ENCODE measurements at regions not wholly inside any gene's neighbourhood (a gene's known extent, or its start where the extent isn't known, plus 50 kb on each side); places are given as distances from the start of the nearest gene placed in this dataset.

- H3K79me2 ChIP-seq (ENCODE audit: insufficient read depth, low read depth, low read length): no peaks in the 10 kb centered on the region
- POLR2A ChIA-PET: no interaction called here
- H3K4me1 ChIP-seq (ENCODE audit: insufficient read depth, low read length, poor library complexity, severe bottlenecking): no peaks in the 10 kb centered on the region
- no peak overlapping the region for H3K4me3 ChIP-seq (ENCODE audit: low read depth, low read length, poor library complexity, severe bottlenecking)
- H3K9me3 ChIP-seq (ENCODE audit: low read length): no peaks in the 10 kb centered on the region
- TF ChIP-seq, protein P1, sequence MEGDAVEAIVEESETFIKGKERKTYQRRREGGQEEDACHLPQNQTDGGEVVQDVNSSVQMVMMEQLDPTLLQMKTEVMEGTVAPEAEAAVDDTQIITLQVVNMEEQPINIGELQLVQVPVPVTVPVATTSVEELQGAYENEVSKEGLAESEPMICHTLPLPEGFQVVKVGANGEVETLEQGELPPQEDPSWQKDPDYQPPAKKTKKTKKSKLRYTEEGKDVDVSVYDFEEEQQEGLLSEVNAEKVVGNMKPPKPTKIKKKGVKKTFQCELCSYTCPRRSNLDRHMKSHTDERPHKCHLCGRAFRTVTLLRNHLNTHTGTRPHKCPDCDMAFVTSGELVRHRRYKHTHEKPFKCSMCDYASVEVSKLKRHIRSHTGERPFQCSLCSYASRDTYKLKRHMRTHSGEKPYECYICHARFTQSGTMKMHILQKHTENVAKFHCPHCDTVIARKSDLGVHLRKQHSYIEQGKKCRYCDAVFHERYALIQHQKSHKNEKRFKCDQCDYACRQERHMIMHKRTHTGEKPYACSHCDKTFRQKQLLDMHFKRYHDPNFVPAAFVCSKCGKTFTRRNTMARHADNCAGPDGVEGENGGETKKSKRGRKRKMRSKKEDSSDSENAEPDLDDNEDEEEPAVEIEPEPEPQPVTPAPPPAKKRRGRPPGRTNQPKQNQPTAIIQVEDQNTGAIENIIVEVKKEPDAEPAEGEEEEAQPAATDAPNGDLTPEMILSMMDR (conservative IDR thresholded peaks at IDR 0.05; ENCODE audit: low read length): 0 out of 2 replicates have a peak, but pooled peaks have one; percentile 27
- TF ChIP-seq EZH2phosphoT487 (IDR thresholded peaks at IDR 0.05; ENCODE audit: borderline replicate concordance, low read depth, low read length): no peak
- DNase-seq (ENCODE audit: low spot score): no peak
- BruUV-seq (replicated peaks): no TSS peak
- H3K27ac ChIP-seq (ENCODE audit: low read depth, low read length, poor library complexity, severe bottlenecking): no peak overlapping the region
- CTCF ChIA-PET (ENCODE audit: unreplicated experiment): no interaction called here
- no peak overlapping the region for H3K4me2 ChIP-seq (ENCODE audit: low read length)
- H2AFZ ChIP-seq (ENCODE audit: low read length): no peak overlapping the region
- no peaks in the 10 kb centered on the region for H3K36me3 ChIP-seq (ENCODE audit: insufficient read depth, low read length)
- no peaks in the 10 kb centered on the region for H4K20me1 ChIP-seq (ENCODE audit: insufficient read depth, low read length)
- intact Hi-C loops (cut with micrococcal nuclease; ENCODE audit: unreplicated experiment): no loop called here
- H3K9me2 ChIP-seq (ENCODE audit: insufficient read depth, low read length): no peaks in the 10 kb centered on the region
These were observed 188.8 kb downstream of the BLID start for GRCh38 chr11:121927097-121927785.

DNA sequence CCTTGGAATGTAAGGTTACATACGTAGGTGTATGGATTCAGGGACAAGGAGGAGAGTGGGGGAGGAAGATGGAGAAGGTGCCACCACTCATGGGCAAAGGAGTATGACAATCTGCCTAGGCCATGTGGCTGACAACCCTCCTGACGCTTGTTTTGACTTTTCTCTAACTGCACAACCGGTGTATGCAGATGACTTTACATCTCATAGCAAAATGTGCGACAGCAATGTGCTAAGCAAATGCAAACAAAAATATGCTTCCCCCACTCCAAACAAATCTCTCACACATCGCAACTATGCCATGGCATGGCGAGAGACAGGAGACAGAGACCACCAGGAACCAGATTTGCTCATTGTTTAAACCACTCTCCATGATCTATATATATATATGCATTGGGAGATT lies 191.8 kb downstream of the BLID start:
- H3K27ac ChIP-seq (ENCODE audit: low read depth, low read length, poor library complexity, severe bottlenecking): no peak overlapping the region
- H3K9me3 ChIP-seq (ENCODE audit: low read length): no peaks in the 10 kb centered on the region
- POLR2A ChIA-PET: no interaction called here
- no peaks in the 10 kb centered on the region for H3K4me1 ChIP-seq (ENCODE audit: insufficient read depth, low read length, poor library complexity, severe bottlenecking)
- no peak overlapping the region for H3K4me2 ChIP-seq (ENCODE audit: low read length)
- H2AFZ ChIP-seq (ENCODE audit: low read length): no peak overlapping the region
- no peaks in the 10 kb centered on the region for H4K20me1 ChIP-seq (ENCODE audit: insufficient read depth, low read length)
- no peak for DNase-seq (ENCODE audit: low spot score)
- H3K79me2 ChIP-seq (ENCODE audit: insufficient read depth, low read depth, low read length): no peaks in the 10 kb centered on the region
- H3K9me2 ChIP-seq (ENCODE audit: insufficient read depth, low read length): no peaks in the 10 kb centered on the region
- no peaks in the 10 kb centered on the region for H3K36me3 ChIP-seq (ENCODE audit: insufficient read depth, low read length)
- CTCF ChIA-PET (ENCODE audit: unreplicated experiment): no interaction called here
- TF ChIP-seq EZH2phosphoT487 (IDR thresholded peaks at IDR 0.05; ENCODE audit: borderline replicate concordance, low read depth, low read length): no peak
- TF ChIP-seq, protein P1 (conservative IDR thresholded peaks at IDR 0.05; ENCODE audit: low read length): no peak
- intact Hi-C loops (cut with micrococcal nuclease; ENCODE audit: unreplicated experiment): loop anchor here (5.0 kb wide), 1 partner anchor 267 kb away; no protein-coding TSS in a partner anchor
- no TSS peak for BruUV-seq (replicated peaks)
- H3K4me3 ChIP-seq (ENCODE audit: low read depth, low read length, poor library complexity, severe bottlenecking): no peak overlapping the region

DNA sequence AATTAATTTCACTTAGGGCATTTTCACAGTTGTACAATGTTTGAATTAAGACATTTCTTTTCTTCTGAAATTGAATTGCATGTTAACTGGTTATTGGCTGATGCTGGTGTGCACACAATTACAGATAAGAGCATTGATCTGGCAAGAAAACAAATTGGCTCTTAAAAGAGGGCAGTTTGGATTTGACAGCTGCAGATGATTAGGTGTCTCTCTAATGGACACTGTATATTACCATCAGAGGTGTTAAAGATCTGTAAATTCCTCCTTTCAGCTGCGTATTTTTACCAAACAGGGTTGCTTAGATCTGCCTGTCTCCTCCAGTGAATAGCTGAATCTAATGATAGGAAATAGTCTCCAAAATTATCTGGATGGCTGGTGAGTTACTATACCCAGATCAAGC lies 198.5 kb downstream of the BLID start:
- no peaks in the 10 kb centered on the region for H3K4me1 ChIP-seq (ENCODE audit: insufficient read depth, low read length, poor library complexity, severe bottlenecking)
- intact Hi-C loops (cut with micrococcal nuclease; ENCODE audit: unreplicated experiment): no loop called here
- H3K4me2 ChIP-seq (ENCODE audit: low read length): no peak overlapping the region
- no peak overlapping the region for H3K4me3 ChIP-seq (ENCODE audit: low read depth, low read length, poor library complexity, severe bottlenecking)
- H3K79me2 ChIP-seq (ENCODE audit: insufficient read depth, low read depth, low read length): no peaks in the 10 kb centered on the region
- H2AFZ ChIP-seq (ENCODE audit: low read length): no peak overlapping the region
- ChIA-PET CTCF (ENCODE audit: unreplicated experiment) (no interaction called here), POLR2A (interaction anchor here (0.5 kb wide), 1 partner anchor 16 kb away, joined by 5 read pairs; no protein-coding TSS in a partner anchor)
- no peaks in the 10 kb centered on the region for H3K9me2 ChIP-seq (ENCODE audit: insufficient read depth, low read length)
- no TSS peak for BruUV-seq (replicated peaks)
- DNase-seq (ENCODE audit: low spot score): no peak
- H4K20me1 ChIP-seq (ENCODE audit: insufficient read depth, low read length): no peaks in the 10 kb centered on the region
- TF ChIP-seq, protein P1 (conservative IDR thresholded peaks at IDR 0.05; ENCODE audit: low read length): no peak
- TF ChIP-seq EZH2phosphoT487 (IDR thresholded peaks at IDR 0.05; ENCODE audit: borderline replicate concordance, low read depth, low read length): no peak
- H3K9me3 ChIP-seq (ENCODE audit: low read length): no peaks in the 10 kb centered on the region
- H3K27ac ChIP-seq (ENCODE audit: low read depth, low read length, poor library complexity, severe bottlenecking): no peak overlapping the region
- H3K36me3 ChIP-seq (ENCODE audit: insufficient read depth, low read length): no peaks in the 10 kb centered on the region
